ENCODE measurements at regions not wholly inside any gene's neighbourhood (a gene's known extent, or its start where the extent isn't known, plus 50 kb on each side); places are given as distances from the start of the nearest gene placed in this dataset.

DNA sequence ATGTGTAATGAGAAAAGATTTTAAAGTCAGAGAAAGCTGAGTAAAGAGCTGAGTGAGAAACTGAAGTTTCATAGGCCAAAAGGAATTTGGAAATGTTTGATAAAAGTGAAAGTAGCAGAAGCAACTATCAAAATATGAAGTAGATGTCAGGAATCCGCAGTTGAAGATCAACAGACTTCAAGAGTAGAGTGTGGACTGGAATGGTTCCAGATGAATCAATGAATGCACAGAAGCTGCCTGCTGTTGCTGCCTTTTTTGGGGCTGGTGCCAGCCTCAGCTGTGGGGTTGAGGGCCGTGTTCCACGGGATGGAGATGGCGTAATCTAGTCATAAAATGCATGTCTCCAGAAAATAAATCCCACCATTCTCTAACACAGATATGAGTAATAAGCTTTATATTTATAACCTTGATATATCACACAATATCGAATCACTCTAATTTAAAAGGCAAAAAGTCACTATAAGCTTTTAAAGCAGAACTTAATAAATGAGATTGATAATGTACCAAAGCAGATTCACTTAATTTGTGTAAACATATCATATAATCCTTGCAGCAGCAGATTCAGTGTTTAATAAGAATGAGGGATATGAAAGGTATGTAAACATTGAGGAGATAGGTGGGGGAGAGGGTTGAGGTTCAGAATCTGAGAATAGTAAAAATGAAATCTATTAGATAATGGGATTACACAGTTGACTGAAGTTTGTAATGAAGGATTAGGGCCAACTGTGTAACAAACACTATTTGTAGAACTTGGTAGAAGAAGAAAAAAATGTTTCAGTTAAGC is 652.3 kb upstream of the FTMT start:
- no peak for DNase-seq (ENCODE audit: low spot score)

DNA sequence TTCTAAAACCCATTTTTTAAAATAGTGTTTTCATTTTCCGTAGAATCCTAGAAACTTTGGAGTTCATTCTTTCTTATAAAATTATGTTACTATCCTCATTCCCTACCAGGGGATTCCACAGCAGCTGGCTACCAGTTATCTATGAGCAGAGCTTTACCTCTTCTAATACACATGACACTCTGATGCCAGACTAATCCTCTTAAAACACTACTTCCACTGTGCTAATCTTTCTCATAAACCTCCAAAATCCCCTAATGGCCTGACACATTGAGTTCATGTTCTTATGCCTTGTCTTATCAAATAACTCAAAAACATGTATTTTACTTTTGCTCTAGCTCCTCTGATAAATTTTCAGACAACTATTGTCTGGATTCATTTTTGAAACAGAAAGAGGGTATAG is 633.6 kb upstream of the FTMT start:
- no peak for DNase-seq (ENCODE audit: low spot score)

DNA sequence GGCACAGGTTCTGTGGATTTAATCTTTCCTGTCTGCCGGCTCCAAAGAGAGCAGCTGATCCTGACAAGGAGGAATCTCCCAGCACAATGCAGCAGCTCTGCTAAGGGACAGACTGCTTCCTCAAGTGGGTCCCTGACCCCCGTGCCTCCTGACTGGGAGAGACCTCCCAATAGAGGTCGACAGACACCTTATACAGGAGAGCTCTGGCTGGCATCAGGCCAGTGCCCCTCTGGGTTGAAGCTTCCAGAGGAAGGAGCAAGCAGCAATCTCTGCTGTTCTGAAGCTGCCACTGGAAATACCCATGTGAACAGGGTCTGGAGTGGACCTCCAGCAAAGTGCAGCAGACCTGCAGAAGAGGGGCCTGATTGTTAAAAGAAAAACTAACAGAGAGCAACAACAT is 630.2 kb upstream of the FTMT start:
- DNase-seq (ENCODE audit: low spot score) = no peak

DNA sequence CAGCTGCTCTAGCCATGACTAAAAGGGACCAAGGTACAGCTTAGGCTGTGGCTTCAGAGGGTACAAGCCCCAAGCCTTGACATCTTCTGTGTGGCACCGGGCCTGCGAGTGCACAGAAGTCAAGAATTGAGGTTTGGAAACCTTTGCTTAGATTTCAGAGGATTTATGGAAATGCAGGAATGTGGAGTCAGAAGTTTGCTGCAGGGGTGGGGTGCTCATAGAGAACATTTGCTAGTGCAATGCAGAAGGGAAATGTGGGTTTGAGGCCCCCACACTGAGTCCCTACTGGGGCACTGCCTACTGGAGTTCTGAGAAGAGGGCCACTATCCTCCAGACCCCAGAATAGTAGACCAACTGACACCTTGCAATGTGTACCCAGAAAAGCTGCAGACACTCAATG is 624.9 kb upstream of the FTMT start:
- DNase-seq (ENCODE audit: low spot score) = no peak

DNA sequence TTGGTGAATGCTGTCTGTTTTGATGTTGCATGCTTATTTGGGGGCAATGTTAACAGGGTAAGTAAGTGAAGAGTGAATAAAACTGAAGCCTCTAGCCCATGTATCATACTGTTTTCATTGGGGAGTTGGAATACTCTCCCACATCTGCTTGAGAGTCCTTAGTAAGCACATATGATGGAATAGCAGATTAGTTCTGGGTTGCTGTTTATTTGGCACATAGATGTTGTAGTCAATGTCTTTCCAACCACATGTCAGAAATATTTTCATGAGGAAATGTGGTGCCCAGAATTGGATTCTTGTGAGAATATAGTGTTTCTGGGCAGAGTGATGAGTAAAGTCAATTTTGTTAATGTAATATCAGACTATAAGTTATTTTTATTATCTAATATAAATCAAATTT is 611.7 kb upstream of the FTMT start:
- no peak for DNase-seq (ENCODE audit: low spot score)

DNA sequence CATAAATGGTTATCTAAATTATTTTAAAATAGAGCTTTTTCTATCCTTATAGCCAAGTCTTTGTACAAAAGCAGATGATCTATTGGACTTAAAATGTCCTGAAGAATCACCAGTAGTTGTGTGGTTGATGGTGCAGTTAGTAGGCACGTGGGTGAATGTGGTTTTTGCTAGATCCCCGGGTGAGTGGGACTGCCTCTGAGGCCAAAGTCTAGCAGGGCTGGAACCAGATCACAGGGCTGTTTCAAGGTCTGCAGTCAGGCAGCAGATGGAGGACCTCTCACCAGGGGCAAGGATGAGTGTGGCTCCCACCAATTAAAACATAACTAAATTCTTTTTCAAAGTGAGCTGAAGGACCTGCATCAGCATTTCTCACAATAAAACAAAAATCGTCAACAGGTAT is 604.7 kb upstream of the FTMT start:
- no peak for DNase-seq (ENCODE audit: low spot score)

DNA sequence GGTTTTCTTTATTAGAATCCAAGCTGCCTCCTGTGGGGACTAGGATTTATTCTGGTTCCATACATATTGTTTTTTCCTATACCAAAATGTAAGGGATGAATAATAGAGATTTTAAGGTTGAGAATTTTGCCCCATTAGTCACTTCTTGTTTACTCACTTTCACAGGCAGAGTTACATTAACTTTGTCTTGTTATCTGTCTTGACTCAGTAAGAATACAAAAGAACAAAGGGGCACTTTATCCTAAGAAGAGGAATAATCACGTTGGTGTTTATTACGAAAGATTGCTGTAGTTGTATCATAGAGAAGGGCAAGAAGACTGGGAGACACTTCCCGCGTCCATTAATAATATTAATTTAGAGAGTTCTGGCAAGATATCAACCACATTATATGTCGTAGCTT is 599.7 kb upstream of the FTMT start:
- no peak for DNase-seq (ENCODE audit: low spot score)

DNA sequence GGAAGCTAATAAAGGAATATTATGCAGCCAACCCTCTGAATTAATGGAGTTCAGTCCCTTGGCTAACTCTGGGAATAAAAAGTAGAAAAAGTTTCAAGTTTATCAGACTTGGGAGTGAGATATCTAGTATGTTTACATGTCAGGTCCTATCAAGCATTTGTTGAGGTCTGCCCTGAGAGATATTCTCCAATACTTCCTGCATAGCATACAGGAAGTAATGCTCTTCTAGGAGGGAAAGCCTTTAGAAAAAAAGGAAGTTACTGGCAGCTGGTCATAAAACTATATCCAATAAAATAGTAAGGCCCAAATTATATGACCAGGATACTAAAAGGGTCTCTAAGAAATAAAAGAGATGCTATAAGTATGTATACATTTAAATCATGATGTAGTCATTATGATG is 594.1 kb upstream of the FTMT start:
- no peak for DNase-seq (ENCODE audit: low spot score)

DNA sequence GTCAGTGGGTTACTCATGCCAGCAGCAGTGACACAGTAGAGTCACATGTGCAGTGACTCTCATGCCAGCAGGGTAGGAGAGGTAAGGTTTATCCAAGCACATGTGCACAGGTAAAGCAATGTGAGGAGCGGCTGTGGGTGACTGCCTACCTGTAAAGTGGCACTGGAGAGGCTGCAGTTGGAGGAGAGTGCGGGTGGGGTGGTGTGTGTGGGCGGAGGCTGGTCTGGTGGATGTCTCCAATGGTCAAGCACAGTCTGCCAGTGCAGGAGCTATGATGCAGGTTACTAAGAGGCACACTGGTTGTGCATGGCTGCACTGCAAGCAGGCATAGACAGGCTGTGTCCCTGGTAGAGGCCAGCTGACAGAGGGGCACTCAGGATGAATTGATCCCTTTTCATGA is 588.2 kb upstream of the FTMT start:
- no peak for DNase-seq (ENCODE audit: low spot score)

DNA sequence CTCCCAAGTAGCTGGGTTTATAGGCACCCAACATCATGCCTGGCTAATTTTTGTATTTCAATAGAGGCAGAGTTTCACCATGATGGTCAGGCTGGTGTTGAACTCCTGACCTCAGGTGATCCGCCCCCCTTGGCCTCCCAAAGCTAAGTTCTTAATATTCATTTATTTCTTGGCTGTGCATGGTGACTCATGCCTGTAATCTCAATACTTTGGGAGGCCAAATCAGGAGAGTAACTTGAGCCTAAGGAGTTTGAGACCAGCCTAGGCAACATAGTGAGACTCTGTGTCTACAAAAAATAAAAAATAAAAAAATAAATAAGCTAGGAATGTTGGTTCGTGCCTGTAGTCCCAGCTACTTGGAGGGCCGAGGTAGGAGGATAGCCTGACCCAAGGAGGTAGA is 587.1 kb upstream of the FTMT start:
- DNase-seq (ENCODE audit: low spot score) = no peak

DNA sequence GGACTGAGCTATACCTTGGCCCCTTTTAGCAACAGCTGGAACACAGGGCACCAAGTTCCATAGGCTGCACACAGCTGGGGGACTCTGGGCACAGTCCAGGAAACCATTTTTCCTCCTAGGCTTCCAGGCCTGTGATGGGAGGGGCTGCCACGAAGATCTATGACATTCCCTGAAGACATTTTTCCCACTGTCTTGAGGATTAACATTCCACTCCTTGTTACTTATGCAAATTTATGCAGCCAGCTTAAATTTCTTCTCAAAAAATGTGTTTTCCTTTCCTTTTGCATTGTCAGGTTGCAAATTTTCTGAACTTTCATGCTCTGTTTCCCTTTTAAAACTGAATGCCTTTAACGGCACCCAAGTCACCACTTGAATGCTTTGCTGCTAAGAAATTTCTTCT is 580.1 kb upstream of the FTMT start:
- DNase-seq (ENCODE audit: low spot score) = no peak

DNA sequence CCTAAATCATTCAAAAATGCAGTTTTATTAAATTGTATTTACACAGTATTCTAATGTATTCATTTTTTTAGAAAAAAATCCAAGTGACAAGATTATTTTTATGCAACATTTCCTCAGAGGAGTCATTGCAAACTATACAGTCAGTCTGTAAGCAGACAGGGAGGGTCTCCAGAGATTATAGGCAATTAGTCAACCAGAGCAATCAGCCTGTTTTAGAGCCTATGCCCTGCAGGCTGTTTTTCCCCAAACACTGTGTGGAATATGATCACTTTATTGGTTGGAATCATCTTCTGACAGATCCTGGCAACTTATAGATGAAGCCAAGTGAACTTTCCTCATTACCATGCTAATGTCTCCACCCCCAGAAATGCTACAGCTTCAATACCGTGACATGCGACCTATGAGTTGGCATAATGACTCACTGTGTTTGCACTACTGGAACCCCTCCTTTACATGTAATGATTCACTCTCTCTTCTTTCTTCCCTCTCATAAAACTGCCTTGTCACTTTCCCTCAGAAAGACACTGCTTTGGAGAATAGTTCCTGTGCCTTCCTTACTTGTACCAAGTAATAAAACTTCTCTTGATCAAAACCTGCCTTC is 577.7 kb upstream of the FTMT start:
- DNase-seq (ENCODE audit: low spot score) = peak; percentile 25

DNA sequence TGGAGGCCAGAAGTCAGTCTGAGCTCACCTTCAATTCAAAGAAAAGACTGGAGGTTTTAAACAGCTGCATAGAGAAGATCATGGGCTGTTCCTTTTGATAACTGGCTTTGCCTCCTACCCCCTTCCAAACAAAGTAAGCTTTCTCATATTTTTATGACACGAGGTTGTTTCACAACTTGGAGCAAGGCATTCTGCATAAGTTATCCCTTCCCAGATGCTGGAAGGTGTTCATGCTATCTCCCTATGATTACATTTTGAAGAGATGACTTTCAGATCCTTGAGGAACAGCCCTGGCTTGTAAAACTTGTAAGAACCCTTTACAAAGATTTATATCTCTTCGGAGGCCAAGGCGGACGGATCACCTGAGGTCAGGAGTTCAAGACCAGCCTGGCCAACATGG is 571.9 kb upstream of the FTMT start:
- no peak for DNase-seq (ENCODE audit: low spot score)

DNA sequence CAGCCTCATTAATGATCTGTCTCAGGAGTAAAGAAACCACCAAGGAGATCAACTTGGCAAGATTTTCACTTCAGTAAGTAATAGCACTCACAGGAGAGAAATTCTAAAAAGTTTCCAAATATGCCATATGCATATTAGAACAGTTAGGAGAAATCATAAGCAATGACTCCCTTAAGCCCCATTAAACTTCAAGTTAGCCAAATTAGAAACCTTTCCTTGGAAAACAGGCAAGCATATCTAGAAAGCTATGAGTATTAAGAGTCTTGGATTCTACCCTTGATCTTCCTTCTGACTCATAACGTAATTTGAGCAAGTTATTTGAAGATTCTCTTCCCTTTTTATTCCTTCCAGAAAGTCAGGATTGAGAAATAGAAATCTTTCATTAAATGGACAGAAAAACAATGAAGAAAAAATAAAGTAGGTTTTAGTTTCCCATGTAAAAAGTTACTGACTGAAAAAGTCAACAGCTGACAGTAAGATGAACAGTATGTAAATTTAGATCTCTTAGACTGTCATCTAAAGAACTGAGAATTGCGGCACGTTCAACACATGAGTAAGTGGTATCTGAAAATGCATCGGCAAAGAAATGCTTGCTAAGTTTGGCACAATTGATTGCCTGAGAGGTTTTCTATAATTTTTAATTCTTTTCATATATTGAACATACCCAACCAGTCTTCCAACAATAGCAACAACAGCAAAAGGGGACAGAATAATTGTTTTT is 565.7 kb upstream of the FTMT start:
- no peak for DNase-seq (ENCODE audit: low spot score)

DNA sequence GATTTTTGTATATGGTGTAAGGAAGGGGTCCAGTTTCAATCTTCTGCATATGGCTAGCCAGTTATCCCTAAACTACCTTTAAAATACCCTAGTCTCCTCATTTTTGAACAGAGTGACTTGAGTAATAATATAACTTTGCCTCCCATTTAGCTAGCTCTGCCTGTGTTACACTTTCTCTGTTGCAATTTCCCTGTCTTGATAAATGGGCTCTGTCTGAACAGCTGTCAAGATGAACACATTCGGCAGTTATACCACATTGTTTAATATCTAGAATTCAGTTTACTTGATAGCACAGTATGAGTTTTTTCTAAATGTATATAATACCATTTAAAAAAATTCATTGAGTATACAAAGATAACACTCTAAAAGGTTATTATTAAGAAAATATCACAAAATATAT is 562.9 kb upstream of the FTMT start:
- DNase-seq (ENCODE audit: low spot score) = no peak

DNA sequence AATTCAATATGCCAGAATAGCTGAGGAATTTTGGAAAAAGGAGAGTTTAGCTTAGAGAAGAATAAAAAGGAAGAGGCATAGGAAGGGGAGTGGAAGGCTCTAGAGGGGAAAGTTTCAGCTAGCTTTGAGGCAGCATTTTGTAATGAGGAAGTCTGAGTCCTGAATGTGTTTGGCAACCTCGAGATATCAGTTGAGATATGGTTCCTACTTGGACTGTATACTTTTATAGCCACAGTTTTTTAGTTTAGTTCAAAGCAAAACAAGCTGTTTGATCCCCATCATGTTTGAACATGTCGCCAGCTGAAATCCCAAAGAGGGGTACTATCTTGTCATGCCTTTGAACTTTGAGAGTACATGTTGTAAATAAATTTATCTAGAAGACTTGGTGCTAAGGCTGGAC is 559.0 kb upstream of the FTMT start:
- DNase-seq (ENCODE audit: low spot score) = no peak

DNA sequence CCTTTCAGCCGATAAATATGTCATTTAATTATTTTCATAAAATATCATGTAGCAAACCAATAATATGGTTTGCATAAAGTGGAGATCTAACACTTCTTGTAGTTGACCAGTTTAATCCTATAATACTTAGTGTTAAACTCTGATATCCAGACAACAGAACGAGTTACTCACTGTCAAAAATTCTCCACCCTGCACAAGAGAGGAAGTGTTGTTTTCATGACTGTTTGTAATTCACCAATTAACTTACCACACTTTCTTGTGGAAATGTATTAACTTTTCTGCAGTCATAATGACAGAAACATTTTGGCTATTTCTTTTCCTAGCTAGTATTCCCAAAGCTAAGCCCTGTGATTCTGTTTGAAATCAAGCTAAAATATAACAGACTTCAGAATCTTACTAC is 555.3 kb upstream of the FTMT start:
- no peak for DNase-seq (ENCODE audit: low spot score)

DNA sequence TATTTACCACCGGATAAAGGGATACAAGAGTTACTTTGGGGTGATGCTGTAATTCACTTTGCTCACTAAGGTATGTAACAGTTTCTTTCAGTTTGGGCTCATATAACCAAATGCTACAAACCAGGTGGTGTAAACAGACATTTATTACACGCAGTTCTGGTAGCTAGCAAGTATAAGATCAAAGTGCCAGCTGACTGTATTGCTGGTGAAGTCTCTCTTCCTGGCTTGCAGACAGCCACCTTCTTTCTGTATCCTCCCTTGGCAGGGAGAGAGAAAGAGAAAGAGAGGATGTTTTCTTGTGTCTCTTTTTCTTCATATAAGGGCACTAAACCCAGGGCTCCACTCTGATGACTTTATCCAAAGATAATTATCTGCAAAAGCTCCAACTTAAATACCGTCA is 552.5 kb upstream of the FTMT start:
- no peak for DNase-seq (ENCODE audit: low spot score)

DNA sequence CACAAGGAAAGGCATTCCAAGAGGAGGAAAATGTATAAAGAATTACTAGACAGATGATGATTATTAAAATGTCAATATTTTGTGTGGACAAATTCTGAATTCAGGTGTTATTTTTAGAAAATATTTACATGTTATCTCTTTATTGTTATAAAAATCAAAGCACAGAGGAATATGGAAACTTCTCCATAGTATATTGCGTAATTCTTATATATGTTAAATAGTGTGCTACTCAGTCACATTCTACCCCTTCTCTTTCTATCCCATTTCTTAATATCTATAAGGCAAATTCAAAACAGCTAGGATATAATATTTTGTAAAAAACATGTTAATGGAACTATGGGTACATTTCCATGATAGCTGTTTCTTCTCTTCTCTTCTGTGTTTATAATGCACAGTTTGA is 546.8 kb upstream of the FTMT start:
- DNase-seq (ENCODE audit: low spot score) = no peak

DNA sequence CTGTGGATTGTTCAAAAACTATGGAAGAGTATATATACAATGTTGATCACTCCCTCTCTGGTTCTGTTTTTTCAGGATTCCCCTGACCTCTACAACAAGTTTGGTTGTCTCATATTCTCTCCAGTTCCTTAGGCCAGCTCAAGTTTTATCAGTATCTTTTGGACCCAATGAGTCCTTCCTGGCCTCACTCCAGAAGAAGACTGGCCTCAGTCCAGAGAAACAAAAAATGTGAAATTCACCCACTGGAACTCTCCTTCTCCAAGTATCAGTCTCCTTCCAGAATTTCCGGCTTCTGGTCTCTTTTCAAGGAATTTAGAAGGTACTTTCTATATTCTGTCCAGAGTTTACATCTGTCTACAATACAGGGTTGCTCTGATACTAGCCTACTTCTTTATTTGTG is 537.8 kb upstream of the FTMT start:
- no peak for DNase-seq (ENCODE audit: low spot score)

DNA sequence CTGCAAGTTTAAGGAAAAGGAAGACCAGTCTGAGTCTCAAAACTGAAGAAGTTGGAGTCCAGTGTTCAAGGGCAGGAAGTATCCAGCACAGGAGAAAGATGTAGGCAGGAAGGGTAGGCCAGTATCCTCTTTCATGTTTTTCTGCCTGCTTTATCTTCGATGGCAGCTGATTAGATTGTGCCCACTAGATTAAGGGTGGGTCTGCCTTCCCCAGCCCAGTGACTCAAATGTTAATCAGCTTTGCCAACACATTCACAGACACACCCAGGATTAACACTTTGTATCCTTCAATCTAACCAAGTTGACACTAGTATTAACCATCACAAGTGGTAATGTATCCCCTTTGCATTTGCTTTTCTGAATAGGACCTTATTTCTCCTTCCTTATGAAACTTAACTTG is 535.9 kb upstream of the FTMT start:
- DNase-seq (ENCODE audit: low spot score) = no peak

DNA sequence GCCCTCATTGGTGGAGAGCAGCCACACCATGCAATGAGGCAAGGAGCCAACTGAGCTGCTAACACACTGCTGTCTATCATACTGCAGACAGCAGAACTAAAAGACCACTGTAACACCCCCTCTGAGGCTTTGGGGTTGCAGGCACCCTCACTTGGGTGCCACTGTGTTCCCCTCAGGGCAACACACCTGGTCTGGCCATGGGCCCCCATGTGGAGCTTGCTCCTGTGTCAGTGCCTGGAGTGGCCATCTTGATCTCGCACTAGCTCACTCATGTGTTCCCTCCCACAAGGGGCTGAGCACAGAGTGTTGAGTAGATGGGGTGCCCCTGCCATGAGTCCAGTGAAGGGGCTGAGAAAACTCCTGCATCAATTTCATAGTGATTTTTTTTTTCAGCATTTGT is 532.4 kb upstream of the FTMT start:
- no peak for DNase-seq (ENCODE audit: low spot score)

DNA sequence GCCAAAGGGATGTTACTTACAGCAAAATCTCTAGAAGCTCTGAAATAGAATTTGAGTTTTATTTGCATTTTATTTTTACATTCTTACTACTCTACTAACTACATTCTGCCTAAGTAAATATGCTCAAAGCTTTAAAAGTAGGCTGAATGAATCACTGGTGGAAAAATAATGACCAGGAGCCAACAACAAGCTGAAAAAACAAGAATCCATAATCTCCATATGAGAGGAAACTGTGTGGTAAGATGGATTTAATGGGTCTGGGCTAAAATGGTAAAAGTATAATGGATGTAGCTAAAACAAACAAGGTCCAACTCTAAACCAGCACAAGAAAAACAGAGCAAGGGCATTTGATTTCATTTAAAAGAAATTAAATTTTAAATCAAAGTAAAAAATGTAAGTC is 525.8 kb upstream of the FTMT start:
- no peak for DNase-seq (ENCODE audit: low spot score)
